Loucy (cell line): ENCODE measurements at regions not wholly inside any gene's neighbourhood (a gene's known extent, or its start where the extent isn't known, plus 50 kb on each side); places are given as distances from the start of the nearest gene placed in this dataset.

ENCODE experiments used
- H2AFZ ChIP-seq: fragments of 200-600 bp; sonication (generic); 2 replicates; pipeline ENCODE4 v1.6.0; 2016; ENCODE audit warnings: antibody characterized with exemption, mild to moderate bottlenecking, low read length, moderate library complexity
- H3F3A ChIP-seq: fragments of 200-600 bp; 2 replicates; pipeline ENCODE4 v1.6.0; 2016; ENCODE audit warnings: antibody characterized with exemption, low read depth, mild to moderate bottlenecking
- H3K27me3 ChIP-seq: fragments of 200-600 bp; sonication (generic); 2 replicates; pipeline ENCODE4 v1.6.1; 2014; ENCODE audit warnings: low read length, mild to moderate bottlenecking; ENCODE audit not compliant: insufficient read depth, poor library complexity, severe bottlenecking
- H3K36me3 ChIP-seq: fragments of 200-600 bp; sonication (generic); 2 replicates; pipeline ENCODE4 v1.6.1; 2016; ENCODE audit warnings: low read length; ENCODE audit not compliant: insufficient read depth
- H3K4me1 ChIP-seq: fragments of 200-600 bp; sonication (generic); 2 replicates; pipeline ENCODE4 v1.5.1; 2014; ENCODE audit warnings: low read length, mild to moderate bottlenecking; ENCODE audit not compliant: insufficient read depth, poor library complexity, severe bottlenecking
- H3K4me2 ChIP-seq: fragments of 200-600 bp; sonication (generic); 2 replicates; pipeline ENCODE4 v1.6.0; 2014; ENCODE audit warnings: antibody characterized with exemption, low read length, low read depth, mild to moderate bottlenecking; ENCODE audit not compliant: poor library complexity, severe bottlenecking
- H3K4me3 ChIP-seq: fragments of 200-600 bp; sonication (generic); 2 replicates; pipeline ENCODE4 v1.5.1; 2014; ENCODE audit warnings: low read length, mild to moderate bottlenecking, mixed read lengths; ENCODE audit not compliant: poor library complexity, severe bottlenecking
- H3K79me2 ChIP-seq: fragments of 200-600 bp; sonication (generic); 2 replicates; pipeline ENCODE4 v1.6.1; 2014; ENCODE audit warnings: low read length; ENCODE audit not compliant: insufficient read depth
- H3K9ac ChIP-seq: fragments of 200-600 bp; sonication (generic); 2 replicates; pipeline ENCODE4 v1.6.0; 2014; ENCODE audit warnings: mild to moderate bottlenecking, low read depth, low read length, moderate library complexity; ENCODE audit not compliant: poor library complexity, severe bottlenecking
- H3K9me2 ChIP-seq: fragments of 200-600 bp; sonication (generic); replicated peaks from 2 replicates; pipeline ENCODE4 v1.6.1; 2016; ENCODE audit warnings: low read depth, low read length, mixed read lengths
- H3K9me3 ChIP-seq: fragments of 200-600 bp; sonication (generic); 2 replicates; pipeline ENCODE4 v1.6.1; 2014; ENCODE audit warnings: mild to moderate bottlenecking, antibody characterized with exemption, low read length, low read depth; ENCODE audit not compliant: insufficient read depth
- H4K20me1 ChIP-seq: fragments of 200-600 bp; sonication (generic); 2 replicates; pipeline ENCODE4 v1.6.0; 2014; ENCODE audit warnings: antibody characterized with exemption, low read length, mild to moderate bottlenecking; ENCODE audit not compliant: insufficient read depth, poor library complexity, severe bottlenecking
- EZH2phosphoT487 ChIP-seq: fragments of 200-600 bp; IDR thresholded peaks from 2 replicates; pipeline ENCODE4 v1.6.1; 2018; ENCODE audit warnings: antibody characterized with exemption, mild to moderate bottlenecking, moderate library complexity, borderline replicate concordance
- TF ChIP-seq, protein P1 (sequence below): fragments of 200-600 bp; sonication (generic); conservative IDR thresholded peaks from 2 replicates; pipeline ENCODE4 v1.5.1; 2014; ENCODE audit warnings: mild to moderate bottlenecking, antibody characterized with exemption, low read length

DNA sequence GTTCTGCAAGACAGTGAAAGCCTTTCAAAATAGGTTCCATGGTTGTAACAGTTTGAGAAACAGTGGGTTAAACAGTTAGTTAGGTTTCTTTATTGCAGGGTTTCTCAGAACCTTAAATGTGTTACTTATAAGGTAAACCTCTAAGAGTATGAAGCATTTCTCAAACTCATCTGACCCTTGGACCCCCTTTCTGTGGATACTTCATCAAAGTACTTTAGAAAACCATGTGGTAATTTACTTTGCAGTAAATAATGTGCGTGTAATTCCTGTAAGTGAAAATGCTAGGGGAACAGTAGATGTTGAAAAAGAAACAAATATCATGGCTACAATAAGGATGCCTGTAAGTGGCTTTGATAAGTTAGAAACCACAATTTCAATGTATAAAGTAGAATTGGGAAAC lies 354.6 kb upstream of the RARB start:
- no peak for TF ChIP-seq EZH2phosphoT487
- TF ChIP-seq, protein P1, sequence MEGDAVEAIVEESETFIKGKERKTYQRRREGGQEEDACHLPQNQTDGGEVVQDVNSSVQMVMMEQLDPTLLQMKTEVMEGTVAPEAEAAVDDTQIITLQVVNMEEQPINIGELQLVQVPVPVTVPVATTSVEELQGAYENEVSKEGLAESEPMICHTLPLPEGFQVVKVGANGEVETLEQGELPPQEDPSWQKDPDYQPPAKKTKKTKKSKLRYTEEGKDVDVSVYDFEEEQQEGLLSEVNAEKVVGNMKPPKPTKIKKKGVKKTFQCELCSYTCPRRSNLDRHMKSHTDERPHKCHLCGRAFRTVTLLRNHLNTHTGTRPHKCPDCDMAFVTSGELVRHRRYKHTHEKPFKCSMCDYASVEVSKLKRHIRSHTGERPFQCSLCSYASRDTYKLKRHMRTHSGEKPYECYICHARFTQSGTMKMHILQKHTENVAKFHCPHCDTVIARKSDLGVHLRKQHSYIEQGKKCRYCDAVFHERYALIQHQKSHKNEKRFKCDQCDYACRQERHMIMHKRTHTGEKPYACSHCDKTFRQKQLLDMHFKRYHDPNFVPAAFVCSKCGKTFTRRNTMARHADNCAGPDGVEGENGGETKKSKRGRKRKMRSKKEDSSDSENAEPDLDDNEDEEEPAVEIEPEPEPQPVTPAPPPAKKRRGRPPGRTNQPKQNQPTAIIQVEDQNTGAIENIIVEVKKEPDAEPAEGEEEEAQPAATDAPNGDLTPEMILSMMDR = no peak
- no peaks in the 10 kb centered on the region for H3K36me3 ChIP-seq
- H3K9me3 ChIP-seq = no peaks in the 10 kb centered on the region

DNA sequence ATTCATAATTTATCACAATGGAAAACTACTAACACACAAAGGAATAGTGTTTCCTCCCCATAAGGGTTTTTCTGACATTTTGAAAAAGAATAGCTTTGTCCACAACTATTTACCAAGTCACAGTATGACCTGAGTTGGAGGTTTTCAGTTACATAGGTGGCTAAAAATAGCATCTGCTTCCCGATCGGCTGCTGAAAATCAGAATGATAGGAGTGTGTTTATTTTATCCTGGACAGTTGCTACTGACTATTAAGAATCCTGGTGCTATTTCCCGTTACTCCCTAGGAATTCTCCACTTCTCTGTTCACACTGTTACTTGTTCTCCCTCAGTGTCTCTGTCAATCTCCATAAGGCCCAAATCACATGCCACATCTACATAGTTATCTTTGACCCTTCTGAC lies 353.9 kb upstream of the RARB start:
- Histone ChIP-seq H3K36me3 (no peaks in the 10 kb centered on the region), H3K4me2 (no peak overlapping the region), H3K9me3 (no peaks in the 10 kb centered on the region), H3K4me1 (no peaks in the 10 kb centered on the region), H3F3A (no peaks in the 10 kb centered on the region), H3K27me3 (no peaks in the 10 kb centered on the region), H3K9ac (no peak overlapping the region), H2AFZ (no peak overlapping the region), H3K79me2 (no peaks in the 10 kb centered on the region), H3K9me2 (no peaks in the 10 kb centered on the region), H4K20me1 (no peaks in the 10 kb centered on the region), H3K4me3 (no peak overlapping the region)
- TF ChIP-seq, protein P1 = no peak
- TF ChIP-seq EZH2phosphoT487 = no peak

More for the DNA sequence above, 354.6 kb upstream of the RARB start:
- Histone ChIP-seq H3K4me2 (no peak overlapping the region), H4K20me1 (no peaks in the 10 kb centered on the region), H3K9me2 (no peaks in the 10 kb centered on the region), H3K4me3 (no peak overlapping the region), H3K9ac (no peak overlapping the region), H3K27me3 (no peaks in the 10 kb centered on the region), H3K79me2 (no peaks in the 10 kb centered on the region), H3K4me1 (no peaks in the 10 kb centered on the region), H2AFZ (no peak overlapping the region), H3F3A (no peaks in the 10 kb centered on the region)

DNA sequence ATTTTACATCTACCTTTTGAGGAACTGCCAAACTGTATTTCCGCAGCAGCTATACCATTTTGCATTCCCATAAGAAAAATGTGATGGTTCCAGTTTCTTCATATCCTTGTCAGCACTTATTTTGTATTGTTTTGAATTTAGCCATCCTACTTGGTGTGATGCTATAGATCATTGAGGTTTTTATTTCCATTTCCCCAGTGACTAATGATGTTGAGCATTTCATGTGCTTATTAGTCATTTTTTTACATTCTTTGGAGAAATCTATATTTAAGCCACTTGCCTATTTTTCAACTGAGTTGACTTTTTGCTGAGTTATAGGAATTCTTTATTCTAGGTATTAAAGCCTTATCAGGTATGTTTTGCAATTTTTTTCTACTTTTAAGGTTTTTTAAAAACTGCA lies 347.6 kb upstream of the RARB start:
- H4K20me1 ChIP-seq = no peaks in the 10 kb centered on the region
- H3K79me2 ChIP-seq = no peaks in the 10 kb centered on the region
- no peaks in the 10 kb centered on the region for H3K9me2 ChIP-seq
- H3K4me2 ChIP-seq = no peak overlapping the region
- TF ChIP-seq, protein P1 = no peak
- no peak for TF ChIP-seq EZH2phosphoT487
- H3K9ac ChIP-seq = no peak overlapping the region
- H3K9me3 ChIP-seq = no peaks in the 10 kb centered on the region
- H2AFZ ChIP-seq = no peak overlapping the region
- H3F3A ChIP-seq = no peaks in the 10 kb centered on the region
- H3K27me3 ChIP-seq = no peaks in the 10 kb centered on the region
- no peak overlapping the region for H3K4me3 ChIP-seq
- no peaks in the 10 kb centered on the region for H3K36me3 ChIP-seq
- no peaks in the 10 kb centered on the region for H3K4me1 ChIP-seq
